Left ventricle myocardium superior (tissue), 1 donor: ENCODE measurements at regions not wholly inside any gene's neighbourhood (a gene's known extent, or its start where the extent isn't known, plus 50 kb on each side); places are given as distances from the start of the nearest gene placed in this dataset.
A peak's percentile ranks its signal among the peaks of the same experiment; 100 is the strongest.

Source experiments
- ATAC-seq: fragments of 200-7000 bp; cut with Tn5 transposase; one replicate; pipeline ENCODE4 v1.9.1; 2020; ENCODE audit warnings: mild to moderate bottlenecking, moderate library complexity
- DNase-seq: peaks from one replicate; pipeline ENCODE4 v3.0.0-alpha.2; 2020
- intact Hi-C: fragments of 100-400 bp; cut with micrococcal nuclease; formaldehyde crosslinking; loops from one replicate; pipeline ENCODE4 v1.11.0; 2022
- donor health status: DM: no; HTN: yes; CAD: no; lungs with severe emphysema.

- no peak for ATAC-seq
- intact Hi-C loops = no loop called here
- DNase-seq = no peak
Observed at GRCh38 chr15:39459548-39459947, 121.3 kb upstream of the THBS1 start.

- ATAC-seq (no peak), DNase-seq (no peak)
- intact Hi-C loops = no loop called here
Observed at GRCh38 chr15:39460748-39461147, 120.1 kb upstream of the THBS1 start.

- peak; percentile 81 for DNase-seq
- intact Hi-C loops = no loop called here
- peak; percentile 85 for ATAC-seq
Observed at GRCh38 chr15:39461536-39462130, 119.2 kb upstream of the THBS1 start.

GRCh38 chr15:39462691-39463090 is 118.2 kb upstream of the THBS1 start:
- DNase-seq = no peak
- ATAC-seq = no peak
- intact Hi-C loops = no loop called here

- DNase-seq (peak; percentile 84), ATAC-seq (peak; percentile 84)
- intact Hi-C loops = no loop called here
Observed at GRCh38 chr15:39465843-39466749, 114.8 kb upstream of the THBS1 start.

GRCh38 chr15:39466750-39467105 is 114.2 kb upstream of the THBS1 start:
- intact Hi-C loops = no loop called here
- DNase-seq (no peak), ATAC-seq (no peak)

DNA sequence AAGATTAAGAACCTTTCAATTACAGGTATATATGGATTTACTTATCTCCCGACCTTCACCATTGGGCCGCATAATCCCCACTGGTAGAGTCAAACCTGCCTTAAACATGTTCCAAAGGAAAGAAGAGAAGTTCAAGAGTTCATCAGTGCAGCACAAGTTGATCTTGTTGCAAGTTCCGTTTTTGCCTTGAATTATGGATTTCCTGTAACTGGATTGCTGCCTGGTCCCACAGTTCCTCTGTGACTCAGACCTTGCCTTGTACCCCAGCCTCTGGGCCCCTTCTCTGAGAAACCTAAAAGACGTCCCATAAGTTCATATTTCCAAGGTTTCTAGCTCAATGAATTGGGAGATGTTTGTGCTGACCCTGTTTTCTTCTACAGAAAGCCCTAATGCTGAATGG is 112.5 kb upstream of the THBS1 start:
- no peak for DNase-seq
- intact Hi-C loops = no loop called here
- ATAC-seq = no peak

DNA sequence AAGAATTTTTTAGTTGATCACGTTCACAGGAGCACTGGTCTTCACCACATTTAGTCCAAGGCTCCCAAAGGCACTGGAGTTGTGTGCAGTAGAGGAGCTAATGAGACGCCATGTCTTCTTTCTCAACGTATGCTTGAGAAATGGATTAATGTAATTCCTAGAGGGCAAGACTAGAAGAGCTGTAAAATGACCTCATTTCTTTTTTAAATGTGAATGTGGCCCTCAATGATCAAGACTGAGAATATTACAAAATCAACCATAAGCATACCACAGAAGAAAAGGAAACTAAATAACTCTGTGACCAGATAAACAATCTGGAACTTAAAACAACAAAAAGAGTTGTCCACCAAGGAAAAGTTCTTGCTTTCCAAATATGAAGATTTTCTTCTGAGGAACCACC is 112.1 kb upstream of the THBS1 start:
- intact Hi-C loops = no loop called here
- no peak for ATAC-seq
- no peak for DNase-seq

GRCh38 chr15:39471785-39472574 is 108.9 kb upstream of the THBS1 start:
- DNase-seq (no peak), ATAC-seq (no peak)
- intact Hi-C loops = no loop called here

DNA sequence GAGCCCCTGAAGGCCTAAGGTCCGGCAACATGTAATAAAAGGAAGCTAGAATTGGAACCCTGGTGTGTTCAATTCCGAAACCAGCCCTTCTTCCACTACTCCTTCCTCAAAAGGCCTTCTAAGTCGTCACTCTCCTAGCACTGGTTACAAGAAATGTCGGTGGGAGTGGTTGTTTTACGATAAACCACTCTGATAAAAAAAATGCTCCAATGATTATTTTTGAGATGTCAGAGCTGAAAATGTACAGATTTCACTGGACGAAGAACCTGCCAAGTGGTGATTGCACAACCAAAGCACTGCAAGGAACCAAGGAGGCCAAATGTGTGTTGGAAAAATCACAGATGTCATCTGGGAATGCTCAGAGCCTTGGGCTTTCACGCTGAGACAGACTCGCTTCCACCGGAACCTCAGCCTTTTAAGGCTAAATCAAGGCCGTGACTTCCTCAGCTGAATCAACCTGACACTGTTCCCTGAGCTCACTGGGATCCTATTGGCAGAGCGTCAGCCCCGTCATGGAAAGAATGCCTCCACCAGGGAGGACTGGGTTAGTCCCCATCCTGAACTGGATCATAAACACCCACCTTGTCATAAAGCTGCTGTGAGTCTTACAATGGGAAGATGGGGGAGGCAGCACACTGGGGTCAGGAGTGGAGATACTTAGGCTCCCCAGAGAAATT is 108.1 kb upstream of the THBS1 start:
- DNase-seq (peak; percentile 81), ATAC-seq (peak; percentile 95)
- intact Hi-C loops = no loop called here

GRCh38 chr15:39473298-39473947 is 107.5 kb upstream of the THBS1 start:
- intact Hi-C loops = no loop called here
- peak; percentile 51 for DNase-seq
- ATAC-seq = peak; percentile 64

GRCh38 chr15:39474657-39475056 is 106.2 kb upstream of the THBS1 start:
- DNase-seq = no peak
- intact Hi-C loops = no loop called here
- no peak for ATAC-seq

DNA sequence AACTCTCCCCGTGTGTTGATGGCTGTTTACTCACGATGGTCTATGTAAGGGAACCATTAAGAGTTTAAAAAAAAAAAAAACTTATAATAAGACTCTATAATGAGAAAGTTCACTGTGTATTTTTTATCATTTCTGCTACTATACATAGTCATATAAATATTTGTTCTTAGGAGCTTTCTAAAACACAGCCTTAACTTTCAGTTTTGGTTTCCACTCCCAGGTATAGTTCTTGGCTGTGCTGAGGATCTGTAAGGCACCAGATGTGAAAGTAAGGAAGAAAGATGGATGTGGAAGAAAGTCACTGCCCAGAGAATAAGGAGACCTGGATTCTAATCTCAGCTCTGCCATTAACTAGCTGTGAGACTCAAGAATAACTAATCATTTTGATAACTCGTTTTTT is 101.9 kb upstream of the THBS1 start:
- intact Hi-C loops = no loop called here
- no peak for ATAC-seq
- DNase-seq = no peak

DNA sequence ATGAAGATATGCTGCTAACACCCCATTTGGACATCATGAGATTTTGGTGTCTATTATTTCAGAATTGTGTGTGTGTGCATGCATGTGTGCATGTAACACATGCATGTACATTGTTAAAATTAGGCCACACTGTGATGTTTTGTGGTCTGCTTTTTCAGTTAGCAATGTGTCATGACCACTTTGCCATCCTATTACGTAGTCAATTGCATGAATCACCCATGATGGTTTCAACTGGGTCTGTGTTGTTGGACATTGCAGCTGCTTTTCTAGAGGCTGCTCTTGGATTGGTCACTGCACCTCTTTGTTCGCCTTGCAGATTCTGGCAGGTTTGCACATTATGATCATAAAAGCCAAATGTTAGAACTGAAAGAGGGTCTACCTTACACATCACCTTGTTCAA is 101.0 kb upstream of the THBS1 start:
- intact Hi-C loops = no loop called here
- ATAC-seq (no peak), DNase-seq (no peak)

DNA sequence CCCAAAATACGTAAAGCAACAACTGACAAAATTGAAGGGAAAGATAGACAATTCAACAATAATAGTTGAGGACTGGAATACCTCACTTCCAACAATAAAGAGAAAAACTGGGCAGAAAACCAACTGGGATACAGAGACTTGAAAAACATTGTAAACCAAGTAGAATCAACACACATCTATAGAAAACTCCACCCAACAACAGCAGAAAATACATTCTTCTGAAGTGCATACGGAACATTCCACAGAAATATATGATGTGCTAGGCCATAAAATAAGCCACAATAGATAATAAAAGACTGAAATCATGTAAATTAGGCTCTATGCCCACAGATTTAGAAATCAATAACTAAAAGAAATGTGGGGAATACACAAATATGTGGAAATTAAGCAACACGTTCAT is 98.4 kb upstream of the THBS1 start:
- DNase-seq (no peak), ATAC-seq (no peak)
- intact Hi-C loops = no loop called here

- intact Hi-C loops = no loop called here
- ATAC-seq = peak; percentile 27
- DNase-seq = no peak
Observed at GRCh38 chr15:39486621-39487457, 94.0 kb upstream of the THBS1 start.

GRCh38 chr15:39487458-39487735 is 93.5 kb upstream of the THBS1 start:
- no peak for ATAC-seq
- intact Hi-C loops = no loop called here
- DNase-seq = no peak

GRCh38 chr15:39488516-39488915 is 92.4 kb upstream of the THBS1 start:
- intact Hi-C loops = no loop called here
- peak; percentile 78 for ATAC-seq
- no peak for DNase-seq

- intact Hi-C loops = no loop called here
- DNase-seq = no peak
- no peak for ATAC-seq
Observed at GRCh38 chr15:39488961-39489360, 91.9 kb upstream of the THBS1 start.
